Adrenal gland (tissue), 9 donors: ENCODE measurements at regions not wholly inside any gene's neighbourhood (a gene's known extent, or its start where the extent isn't known, plus 50 kb on each side); places are given as distances from the start of the nearest gene placed in this dataset.

Source experiments
- DNase-seq, 7 donors: peaks; one replicate each; pipeline ENCODE4 v3.0.0-alpha.2; 2019 to 2020
- H3K27ac ChIP-seq, 5 donors: fragments of 200-600 bp; sonication (generic) in 4 of 5; 1 replicate in 3 of 5; 2 replicates in 2 of 5; pipeline versions ENCODE4 v1.5.1 to v1.8.0; 2016 to 2020; ENCODE audit warnings: mild to moderate bottlenecking in 1 of 5
- H3K27me3 ChIP-seq: fragments of 200-600 bp; 2 replicates; pipeline ENCODE4 v1.8.0; 2021
- H3K36me3 ChIP-seq, 2 donors: fragments of 200-600 bp; replicated peaks in 1 of 2; 1 replicate in 1 of 2; 2 replicates in 1 of 2; pipeline versions ENCODE4 v1.5.1 to v1.8.0; 2018 to 2022
- H3K4me1 ChIP-seq, 2 donors: fragments of 200-600 bp; replicated peaks in 1 of 2; 1 replicate in 1 of 2; 2 replicates in 1 of 2; pipeline versions ENCODE4 v1.5.1 to v1.8.0; 2018 to 2021
- H3K4me3 ChIP-seq, 4 donors: fragments of 200-600 bp; sonication (generic) in 3 of 4; one replicate each; pipeline ENCODE4 v1.5.1; 2016 to 2018
- H3K9me3 ChIP-seq, 3 donors: fragments of 200-600 bp; sonication (generic) in 1 of 3; replicated peaks in 1 of 3; 1 replicate in 2 of 3; 2 replicates in 1 of 3; pipeline versions ENCODE4 v1.5.1 to v1.8.0; 2016 to 2021
- POLR2A ChIP-seq, 2 donors: fragments of 450-650 bp; IDR thresholded peaks; one replicate each; pipeline ENCODE4 v1.6.1; 2017; ENCODE audit warnings: antibody characterized with exemption in 2 of 2, mild to moderate bottlenecking in 2 of 2, moderate library complexity in 1 of 2
- WGBS, 4 donors: extraction: QIAGEN DNeasy Blood & Tissue Kit in 2 of 4; methylation state at CpG; one replicate each; pipeline versions ENCODE4 v1.1.5 to v1.1.7; 2013 to 2017; 5-methylcytosine and 5-hydroxymethylcytosine counted together
- intact Hi-C, 2 donors: fragments of 100-400 bp; cut with DNase I; formaldehyde crosslinking; loops; one replicate each; pipeline versions ENCODE4 v1.14.1 to v1.15.0; 2022 to 2023
- TF ChIP-seq, protein P1 (sequence below), 6 experiments: fragments of 450-650 bp in 4 of 6; fragments of 200-600 bp in 2 of 6; sonication (generic) in 1 of 6; IDR thresholded peaks; 1 replicate in 5 of 6; 2 replicates in 1 of 6; pipeline versions ENCODE4 v1.5.1 to v1.8.0; 2016 to 2021; ENCODE audit warnings: antibody characterized with exemption in 6 of 6, mild to moderate bottlenecking in 2 of 6, moderate library complexity in 1 of 6
- donor health status: healthy with polysubstance abuse.
- donor health status: Bipolar disorder and iron deficiency.
- donor health status: DM: yes; HTN: yes; CAD: no.
- donor health status: DM: no; HTN: no; CAD: no.
- donor health status: DM: no; HTN: no; CAD: no.

DNA sequence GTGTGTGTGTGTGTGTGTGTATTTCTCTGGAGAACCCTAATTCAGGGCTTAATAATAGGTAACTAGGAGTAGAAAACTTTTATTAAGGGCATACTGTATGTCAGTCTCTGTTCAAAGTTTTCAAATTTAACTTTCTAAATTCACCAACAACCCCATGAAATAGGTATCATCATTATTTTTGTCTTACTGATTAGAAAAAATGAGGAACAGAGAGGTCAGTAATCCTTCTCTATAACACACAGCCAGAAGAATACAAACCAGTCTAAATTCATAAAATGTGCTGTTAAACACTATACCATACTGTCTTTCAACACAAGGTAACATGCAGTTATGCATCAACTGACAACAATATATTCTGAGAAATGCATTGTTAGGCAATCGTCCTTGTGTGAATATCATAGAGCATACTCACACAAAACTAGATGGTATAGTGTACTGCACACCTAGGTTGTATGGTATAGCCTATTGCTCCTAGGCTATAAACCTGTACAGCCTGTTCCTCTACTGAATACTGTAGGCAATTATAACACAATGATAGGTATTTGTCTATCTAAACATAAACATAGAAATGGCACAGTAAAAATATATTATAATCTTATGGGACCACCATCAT lies 143.1 kb downstream of the PTH2R start:
- Histone ChIP-seq H3K36me3 (no peaks in the 10 kb centered on the region), H3K9me3 (no peaks in the 10 kb centered on the region), H3K4me3 (no peak overlapping the region), H3K27ac (no peak overlapping the region), H3K4me1 (no peaks in the 10 kb centered on the region), H3K27me3 (no peaks in the 10 kb centered on the region)
- 61 to 85% (median 69%) methylated on average over 1 of the region's 1 CpG for WGBS, 4 donors
- DNase-seq, result no peak
- intact Hi-C loops, result no loop called here
- TF ChIP-seq, protein P1, sequence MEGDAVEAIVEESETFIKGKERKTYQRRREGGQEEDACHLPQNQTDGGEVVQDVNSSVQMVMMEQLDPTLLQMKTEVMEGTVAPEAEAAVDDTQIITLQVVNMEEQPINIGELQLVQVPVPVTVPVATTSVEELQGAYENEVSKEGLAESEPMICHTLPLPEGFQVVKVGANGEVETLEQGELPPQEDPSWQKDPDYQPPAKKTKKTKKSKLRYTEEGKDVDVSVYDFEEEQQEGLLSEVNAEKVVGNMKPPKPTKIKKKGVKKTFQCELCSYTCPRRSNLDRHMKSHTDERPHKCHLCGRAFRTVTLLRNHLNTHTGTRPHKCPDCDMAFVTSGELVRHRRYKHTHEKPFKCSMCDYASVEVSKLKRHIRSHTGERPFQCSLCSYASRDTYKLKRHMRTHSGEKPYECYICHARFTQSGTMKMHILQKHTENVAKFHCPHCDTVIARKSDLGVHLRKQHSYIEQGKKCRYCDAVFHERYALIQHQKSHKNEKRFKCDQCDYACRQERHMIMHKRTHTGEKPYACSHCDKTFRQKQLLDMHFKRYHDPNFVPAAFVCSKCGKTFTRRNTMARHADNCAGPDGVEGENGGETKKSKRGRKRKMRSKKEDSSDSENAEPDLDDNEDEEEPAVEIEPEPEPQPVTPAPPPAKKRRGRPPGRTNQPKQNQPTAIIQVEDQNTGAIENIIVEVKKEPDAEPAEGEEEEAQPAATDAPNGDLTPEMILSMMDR (IDR thresholded peaks at IDR 0.05), result no peak
- no peak for TF ChIP-seq POLR2A (IDR thresholded peaks at IDR 0.05)

- Histone ChIP-seq H3K9me3 (no peaks in the 10 kb centered on the region), H3K27ac (no peak overlapping the region), H3K36me3 (no peaks in the 10 kb centered on the region), H3K27me3 (no peaks in the 10 kb centered on the region), H3K4me3 (no peak overlapping the region), H3K4me1 (peaks cover 0 to 3% of the 10 kb centered on the region in 2 donors)
- DNase-seq, result no peak
- TF ChIP-seq, protein P1 (IDR thresholded peaks at IDR 0.05), result no peak
- no peak for TF ChIP-seq POLR2A (IDR thresholded peaks at IDR 0.05)
- WGBS, 4 donors, result 88 to 100% (median 96%) methylated on average over 1 of the region's 1 CpG
- intact Hi-C loops, result no loop called here
Measured at GRCh38 chr2:208552943-208553342, 146.4 kb downstream of the PTH2R start.

DNA sequence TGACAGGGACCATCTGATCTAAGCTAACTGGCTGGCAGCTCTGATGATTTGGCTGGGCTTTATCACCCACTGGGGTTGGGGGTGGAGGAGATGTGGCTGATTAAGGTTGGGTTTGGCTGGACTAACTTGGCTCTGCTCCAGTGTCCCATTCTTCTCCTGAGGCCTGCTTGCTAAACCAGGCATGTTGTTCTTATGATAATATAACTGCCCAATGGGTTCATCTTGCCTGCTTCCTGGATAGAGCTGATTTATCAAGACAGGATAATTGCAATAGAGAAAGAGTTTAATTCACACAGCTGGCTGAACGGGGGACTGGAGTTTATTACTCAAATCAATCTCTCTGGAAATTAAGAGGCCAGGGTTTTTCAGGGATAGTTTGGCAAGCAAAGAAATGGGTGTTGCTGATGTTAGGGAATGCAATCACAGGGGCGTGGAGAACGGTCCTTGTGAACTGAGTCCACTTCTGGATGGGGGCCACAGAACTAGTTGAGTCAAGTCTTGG lies 150.4 kb downstream of the PTH2R start:
- Histone ChIP-seq H3K27ac (no peak overlapping the region), H3K27me3 (no peaks in the 10 kb centered on the region), H3K36me3 (no peaks in the 10 kb centered on the region), H3K4me1 (peaks cover 0 to 3% of the 10 kb centered on the region in 2 donors), H3K9me3 (no peaks in the 10 kb centered on the region), H3K4me3 (no peak overlapping the region)
- peak in 1 of 7 donors; percentile 5 for DNase-seq
- TF ChIP-seq, protein P1 (IDR thresholded peaks at IDR 0.05), result no peak
- no peak for TF ChIP-seq POLR2A (IDR thresholded peaks at IDR 0.05)
- 66 to 77% (median 70%) methylated on average over 3 of the region's 3 CpGs for WGBS, 4 donors
- intact Hi-C loops, result no loop called here

DNA sequence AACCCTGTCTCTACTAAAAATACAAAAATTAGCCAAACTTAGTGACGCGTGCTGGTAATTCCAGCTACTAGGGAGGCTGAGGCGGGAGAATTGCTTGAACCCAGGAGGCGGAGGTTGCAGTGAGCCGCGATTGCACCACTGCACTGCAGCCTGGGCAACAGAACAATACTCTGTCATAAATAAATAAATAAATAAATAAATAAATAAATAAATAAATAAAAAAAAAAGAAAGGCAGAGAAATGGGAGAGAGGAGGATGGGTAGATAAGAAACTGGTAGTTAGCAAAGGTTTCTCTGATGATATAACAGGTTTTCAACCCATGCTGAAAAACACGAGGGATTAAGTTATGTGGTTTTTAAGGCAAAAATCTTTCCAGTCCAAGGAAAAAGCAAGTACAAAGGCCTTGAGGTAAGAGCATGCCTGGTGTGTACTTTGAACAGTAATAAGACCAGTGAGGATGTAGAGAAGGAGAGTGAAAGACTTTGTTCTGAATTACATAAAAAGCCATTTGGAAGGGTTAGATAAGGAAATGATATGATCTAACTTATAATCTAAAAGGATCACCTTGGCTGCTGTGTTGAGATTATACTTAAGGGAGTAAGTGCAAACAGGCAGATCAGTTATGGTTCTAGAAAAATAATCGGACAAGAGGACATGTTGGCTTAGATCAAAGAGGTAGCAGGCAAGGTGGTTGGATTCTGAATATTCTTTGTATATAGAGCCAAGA lies 159.3 kb downstream of the PTH2R start:
- no peak overlapping the region for H3K4me3 ChIP-seq
- no peaks in the 10 kb centered on the region for H3K27me3 ChIP-seq
- no peaks in the 10 kb centered on the region for H3K4me1 ChIP-seq
- no peak overlapping the region for H3K27ac ChIP-seq
- H3K36me3 ChIP-seq, result no peaks in the 10 kb centered on the region
- no peaks in the 10 kb centered on the region for H3K9me3 ChIP-seq
- TF ChIP-seq POLR2A (IDR thresholded peaks at IDR 0.05), result no peak
- TF ChIP-seq, protein P1 (IDR thresholded peaks at IDR 0.05), result no peak
- DNase-seq, result no peak
- 74 to 90% (median 87%) methylated on average over 8 of the region's 8 CpGs for WGBS, 4 donors
- intact Hi-C loops, result no loop called here
